Gastrocnemius medialis (tissue), 4 donors: ENCODE measurements at regions not wholly inside any gene's neighbourhood (a gene's known extent, or its start where the extent isn't known, plus 50 kb on each side); places are given as distances from the start of the nearest gene placed in this dataset.

Experiments used
- CTCF ChIP-seq, 5 experiments: fragments of 450-650 bp in 3 of 5; fragments of 200-600 bp in 2 of 5; sonication (generic) in 2 of 5; IDR thresholded peaks in 4 of 5; conservative IDR thresholded peaks in 1 of 5; 1 replicate in 4 of 5; 2 replicates in 1 of 5; pipeline ENCODE4 v1.5.1; 2016 to 2019; ENCODE audit warnings: antibody characterized with exemption in 5 of 5, mild to moderate bottlenecking in 3 of 5, moderate library complexity in 3 of 5
- POLR2A ChIP-seq, 2 donors: fragments of 450-650 bp; IDR thresholded peaks; one replicate each; pipeline ENCODE4 v1.6.1; 2017; ENCODE audit warnings: antibody characterized with exemption in 2 of 2, mild to moderate bottlenecking in 2 of 2, moderate library complexity in 2 of 2

- no peak for TF ChIP-seq CTCF (IDR thresholded peaks at IDR 0.05 in 4 of 5, conservative IDR thresholded peaks at IDR 0.05 in 1 of 5)
- TF ChIP-seq POLR2A (IDR thresholded peaks at IDR 0.05) = no peak
Measured at GRCh38 chr9:118305331-118305730, 601.1 kb downstream of the TLR4 start.
